ENCODE measurements at regions not wholly inside any gene's neighbourhood (a gene's known extent, or its start where the extent isn't known, plus 50 kb on each side); places are given as distances from the start of the nearest gene placed in this dataset.

DNA sequence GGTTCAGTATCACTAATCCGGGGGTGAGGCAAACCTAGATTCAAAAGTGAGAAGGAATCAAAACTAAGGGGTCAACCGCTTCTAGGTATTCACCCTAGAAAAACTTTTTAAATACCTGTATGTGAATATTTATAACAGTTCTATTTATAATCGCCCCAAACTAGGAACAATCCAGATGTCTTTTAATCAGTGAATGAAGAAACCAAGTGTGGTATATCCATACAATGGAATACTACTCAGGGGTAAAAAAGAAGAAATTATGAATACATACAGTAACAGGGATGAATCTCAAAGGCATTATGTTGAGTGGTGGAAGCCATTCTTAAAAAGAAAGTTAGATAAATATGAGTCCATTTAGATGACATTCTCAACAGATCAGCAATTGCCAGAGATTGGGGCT is 178.0 kb upstream of the BLID start:
- no peak for TF ChIP-seq EZH2 (IDR thresholded peaks at IDR 0.05; ENCODE audit: low read length)
- TF ChIP-seq, protein P1, sequence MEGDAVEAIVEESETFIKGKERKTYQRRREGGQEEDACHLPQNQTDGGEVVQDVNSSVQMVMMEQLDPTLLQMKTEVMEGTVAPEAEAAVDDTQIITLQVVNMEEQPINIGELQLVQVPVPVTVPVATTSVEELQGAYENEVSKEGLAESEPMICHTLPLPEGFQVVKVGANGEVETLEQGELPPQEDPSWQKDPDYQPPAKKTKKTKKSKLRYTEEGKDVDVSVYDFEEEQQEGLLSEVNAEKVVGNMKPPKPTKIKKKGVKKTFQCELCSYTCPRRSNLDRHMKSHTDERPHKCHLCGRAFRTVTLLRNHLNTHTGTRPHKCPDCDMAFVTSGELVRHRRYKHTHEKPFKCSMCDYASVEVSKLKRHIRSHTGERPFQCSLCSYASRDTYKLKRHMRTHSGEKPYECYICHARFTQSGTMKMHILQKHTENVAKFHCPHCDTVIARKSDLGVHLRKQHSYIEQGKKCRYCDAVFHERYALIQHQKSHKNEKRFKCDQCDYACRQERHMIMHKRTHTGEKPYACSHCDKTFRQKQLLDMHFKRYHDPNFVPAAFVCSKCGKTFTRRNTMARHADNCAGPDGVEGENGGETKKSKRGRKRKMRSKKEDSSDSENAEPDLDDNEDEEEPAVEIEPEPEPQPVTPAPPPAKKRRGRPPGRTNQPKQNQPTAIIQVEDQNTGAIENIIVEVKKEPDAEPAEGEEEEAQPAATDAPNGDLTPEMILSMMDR (optimal IDR thresholded peaks at IDR 0.05 in 1 of 3, IDR thresholded peaks at IDR 0.05 in 1 of 3, conservative IDR thresholded peaks at IDR 0.05 in 1 of 3; ENCODE audit: extremely low read depth in 1 of 3, insufficient read depth in 2 of 3, low read length in 3 of 3): no peak

DNA sequence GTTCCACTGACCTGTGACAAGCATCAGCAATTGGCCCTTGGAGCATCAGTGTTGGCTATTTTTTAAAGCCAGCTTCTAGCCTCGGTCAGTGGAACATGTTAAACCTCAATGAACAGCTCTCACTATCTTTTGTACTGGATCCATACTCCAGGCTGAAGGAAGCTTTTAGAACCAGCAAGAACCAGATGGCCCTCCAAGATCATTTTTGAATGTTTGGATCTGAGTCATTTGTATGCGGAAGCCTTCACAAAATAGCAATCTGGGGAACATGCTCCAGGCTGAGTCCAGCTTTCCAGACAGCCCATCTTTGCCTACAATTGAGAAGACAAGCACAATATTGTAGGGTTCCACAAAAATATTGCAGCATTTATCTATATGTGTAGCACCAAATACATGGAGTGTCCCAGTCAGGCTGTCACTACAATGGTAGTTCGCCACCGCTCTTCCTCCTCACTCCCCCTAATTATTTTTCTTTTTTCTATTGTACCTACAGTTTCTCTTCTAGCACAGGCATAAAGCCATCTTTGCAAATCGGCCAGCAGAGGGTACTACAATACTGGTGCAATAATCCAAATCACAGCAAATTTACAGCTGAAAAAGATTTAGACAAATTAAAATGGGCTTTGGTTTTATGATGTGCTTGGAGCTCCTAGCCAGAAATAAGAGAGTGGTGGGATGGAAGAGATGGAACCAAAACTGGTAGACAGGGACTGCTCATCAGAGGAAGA is 177.4 kb upstream of the BLID start:
- TF ChIP-seq, protein P1 (optimal IDR thresholded peaks at IDR 0.05 in 1 of 3, IDR thresholded peaks at IDR 0.05 in 1 of 3, conservative IDR thresholded peaks at IDR 0.05 in 1 of 3; ENCODE audit: extremely low read depth in 1 of 3, insufficient read depth in 2 of 3, low read length in 3 of 3): peak in 1 of 3 experiments; percentile 17
- no peak for TF ChIP-seq EZH2 (IDR thresholded peaks at IDR 0.05; ENCODE audit: low read length)
- Histone ChIP-seq H3K27ac (ENCODE audit: control insufficient read depth, insufficient read depth, low read length) (no peak overlapping the region), H3K9me1 (ENCODE audit: control insufficient read depth, extremely low read depth, insufficient read depth, low read length) (no peaks in the 10 kb centered on the region), H3K79me2 (ENCODE audit: control insufficient read depth, insufficient read depth, low read length) (no peaks in the 10 kb centered on the region), H3K36me3 (ENCODE audit: control insufficient read depth in 2 of 2, extremely low read depth in 1 of 2, insufficient read depth in 2 of 2, low read length in 2 of 2) (no peaks in the 10 kb centered on the region), H3K4me1 (ENCODE audit: control insufficient read depth, extremely low read depth, insufficient read depth, low read length) (no peaks in the 10 kb centered on the region), H4K20me1 (ENCODE audit: control insufficient read depth, extremely low read depth, insufficient read depth, low read length) (no peaks in the 10 kb centered on the region), H3K9ac (ENCODE audit: control insufficient read depth, extremely low read depth, insufficient read depth, low read length) (no peak overlapping the region), H3K4me2 (ENCODE audit: control insufficient read depth, extremely low read depth, insufficient read depth, low read depth, low read length) (no peak overlapping the region), H3K27me3 (ENCODE audit: control insufficient read depth, extremely low read depth, insufficient read depth, low read length) (peaks cover 2% of the 10 kb centered on the region), H2AFZ (ENCODE audit: control insufficient read depth, low read length) (no peak overlapping the region), H3K9me3 (ENCODE audit: control insufficient read depth, low read depth, low read length) (no peaks in the 10 kb centered on the region), H3K4me3 (ENCODE audit: control insufficient read depth in 2 of 3, extremely low read depth in 1 of 3, insufficient read depth in 2 of 3, low read depth in 1 of 3, low read length in 3 of 3) (no peak overlapping the region)
- FAIRE-seq (no peak), DNase-seq (ENCODE audit: low read depth, low spot score) (no peak)
- dilution Hi-C loops (cut with MboI; ENCODE audit: extremely low pct_ligation_motif_present, low sequenced_read_pairs): no loop called here

More for the DNA sequence above, 178.0 kb upstream of the BLID start:
- no peak overlapping the region for H3K9ac ChIP-seq (ENCODE audit: control insufficient read depth, extremely low read depth, insufficient read depth, low read length)
- H3K9me3 ChIP-seq (ENCODE audit: control insufficient read depth, low read depth, low read length): no peaks in the 10 kb centered on the region
- H2AFZ ChIP-seq (ENCODE audit: control insufficient read depth, low read length): no peak overlapping the region
- H3K27me3 ChIP-seq (ENCODE audit: control insufficient read depth, extremely low read depth, insufficient read depth, low read length): peaks cover 2% of the 10 kb centered on the region
- no peaks in the 10 kb centered on the region for H3K9me1 ChIP-seq (ENCODE audit: control insufficient read depth, extremely low read depth, insufficient read depth, low read length)
- no peak overlapping the region for H3K27ac ChIP-seq (ENCODE audit: control insufficient read depth, insufficient read depth, low read length)
- no peaks in the 10 kb centered on the region for H3K4me1 ChIP-seq (ENCODE audit: control insufficient read depth, extremely low read depth, insufficient read depth, low read length)
- H3K36me3 ChIP-seq (ENCODE audit: control insufficient read depth in 2 of 2, extremely low read depth in 1 of 2, insufficient read depth in 2 of 2, low read length in 2 of 2): no peaks in the 10 kb centered on the region
- DNase-seq (ENCODE audit: low read depth, low spot score) (no peak), FAIRE-seq (no peak)
- no peaks in the 10 kb centered on the region for H3K79me2 ChIP-seq (ENCODE audit: control insufficient read depth, insufficient read depth, low read length)
- H4K20me1 ChIP-seq (ENCODE audit: control insufficient read depth, extremely low read depth, insufficient read depth, low read length): no peaks in the 10 kb centered on the region
- H3K4me3 ChIP-seq (ENCODE audit: control insufficient read depth in 2 of 3, extremely low read depth in 1 of 3, insufficient read depth in 2 of 3, low read depth in 1 of 3, low read length in 3 of 3): no peak overlapping the region
- dilution Hi-C loops (cut with MboI; ENCODE audit: extremely low pct_ligation_motif_present, low sequenced_read_pairs): no loop called here
- no peak overlapping the region for H3K4me2 ChIP-seq (ENCODE audit: control insufficient read depth, extremely low read depth, insufficient read depth, low read depth, low read length)
